GM12878 (cell line): ENCODE measurements at regions not wholly inside any gene's neighbourhood (a gene's known extent, or its start where the extent isn't known, plus 50 kb on each side); places are given as distances from the start of the nearest gene placed in this dataset.

Experiments used
- CHD4 ChIP-seq: fragments of 200-600 bp; sonication (generic); IDR thresholded peaks from 2 replicates; pipeline ENCODE4 v1.6.1; 2016; ENCODE audit warnings: mild to moderate bottlenecking
- RFX5 ChIP-seq: IDR thresholded peaks from 2 replicates; pipeline ENCODE4 v1.6.1; 2011; ENCODE audit warnings: low read depth, low read length, improper control_type of control experiment
- ZNF24 ChIP-seq: fragments of 450-650 bp; IDR thresholded peaks from 2 replicates; pipeline ENCODE4 v1.6.1; 2017; ENCODE audit warnings: antibody characterized with exemption, mild to moderate bottlenecking

GRCh38 chr14:103216857-103217256, 93.6 kb downstream of the TNFAIP2 start:
- TF ChIP-seq ZNF24 (no peak), CHD4 (no peak), RFX5 (no peak)
